Heart left ventricle (tissue), 16 donors: ENCODE measurements at regions not wholly inside any gene's neighbourhood (a gene's known extent, or its start where the extent isn't known, plus 50 kb on each side); places are given as distances from the start of the nearest gene placed in this dataset.
A peak's percentile ranks its signal among the peaks of the same experiment; 100 is the strongest.

Source experiments
- ATAC-seq, 4 donors: fragments of 200-7000 bp; cut with Tn5 transposase; one replicate each; pipeline ENCODE4 v1.9.1; 2020 to 2022; ENCODE audit warnings: moderate library complexity in 4 of 4, mild to moderate bottlenecking in 3 of 4, moderate number of reproducible peaks in 1 of 4
- DNase-seq, 5 donors: peaks; one replicate each; pipeline ENCODE4 v3.0.0-alpha.2; 2020
- H3K27ac ChIP-seq, 12 donors: fragments of 200-600 bp; sonication (generic) in 4 of 12; one replicate each; pipeline versions ENCODE4 v1.5.0 to v1.8.0; 2016 to 2022; ENCODE audit warnings: mild to moderate bottlenecking in 2 of 12
- H3K27me3 ChIP-seq, 9 donors: fragments of 200-600 bp; sonication (generic) in 2 of 9; one replicate each; pipeline versions ENCODE4 v1.5.1 to v1.8.0; 2016 to 2022; ENCODE audit warnings: mild to moderate bottlenecking in 3 of 9
- H3K36me3 ChIP-seq, 9 donors: fragments of 200-600 bp; sonication (generic) in 2 of 9; one replicate each; pipeline versions ENCODE4 v1.5.0 to v1.8.0; 2018 to 2022; ENCODE audit warnings: mild to moderate bottlenecking in 2 of 9
- H3K4me1 ChIP-seq, 12 donors: fragments of 200-600 bp; sonication (generic) in 4 of 12; one replicate each; pipeline versions ENCODE4 v1.5.0 to v1.8.0; 2016 to 2022; ENCODE audit warnings: mild to moderate bottlenecking in 3 of 12
- H3K4me3 ChIP-seq, 12 donors: fragments of 200-600 bp; sonication (generic) in 4 of 12; one replicate each; pipeline versions ENCODE4 v1.5.0 to v1.8.0; 2017 to 2022; ENCODE audit warnings: mild to moderate bottlenecking in 9 of 12, moderate library complexity in 4 of 12
- H3K9me3 ChIP-seq, 12 donors: fragments of 200-600 bp; sonication (generic) in 4 of 12; one replicate each; pipeline versions ENCODE4 v1.5.0 to v1.8.0; 2016 to 2022; ENCODE audit warnings: mild to moderate bottlenecking in 1 of 12
- POLR2A ChIP-seq, 2 donors: fragments of 450-650 bp; IDR thresholded peaks; one replicate each; pipeline ENCODE4 v1.6.1; 2017; ENCODE audit warnings: antibody characterized with exemption in 2 of 2, mild to moderate bottlenecking in 2 of 2, moderate library complexity in 2 of 2
- WGBS, 4 donors: extraction: QIAGEN DNeasy Blood & Tissue Kit in 2 of 4; methylation state at CpG; one replicate each; pipeline versions ENCODE4 v1.1.5 to v1.1.7; 2013 to 2018; 5-methylcytosine and 5-hydroxymethylcytosine counted together
- intact Hi-C, 10 donors: fragments of 100-400 bp; cut with DNase I; formaldehyde crosslinking; loops; one replicate each; pipeline versions ENCODE4 v1.11.1 to v1.14.2; 2022
- TF ChIP-seq, protein P1 (sequence below), 12 donors: fragments of 200-600 bp; sonication (generic) in 4 of 12; IDR thresholded peaks; one replicate each; pipeline versions ENCODE4 v1.5.0 to v1.8.0; 2018 to 2022; ENCODE audit warnings: antibody characterized with exemption in 12 of 12, mild to moderate bottlenecking in 5 of 12
- donor health status: ischemic (EF 13 %, LVEDD 7.1; RV severe dilation, severe dysfunction).
- donor health status: healthy with polysubstance abuse.
- donor health status: DM: no; HTN: yes; CAD: no.
- donor health status: DM: no; HTN: no; CAD: no.
- donor health status: ischemic (EF 25% LVEDD 6.9; RV normal size, moderate dysfunction).
- donor health status: ischemic (EF 25% LVEDD 5.7; RV mildly dilated, moderate dysfunction).
- donor health status: healthy.
- donor health status: DM: yes; HTN: yes; CAD: no.
- donor health status: ischemic (EF 35%, LVEDD 5.7; RV mildly dilated, moderate dysfunction).
- donor health status: nonischemic (EF 11% LVEDD 7.7; RV severe dilation, severe dysfunction).
- donor health status: DM: yes; HTN: yes; CAD: no.
- donor health status: PGD.
- donor health status: ischemic (EF 29% LVEDD 5.4; RV normal size, mild dysfunction).
- donor health status: nonischemic (EF 23%, LVEDD 6.1; RV moderate dilation, normal function).

DNA sequence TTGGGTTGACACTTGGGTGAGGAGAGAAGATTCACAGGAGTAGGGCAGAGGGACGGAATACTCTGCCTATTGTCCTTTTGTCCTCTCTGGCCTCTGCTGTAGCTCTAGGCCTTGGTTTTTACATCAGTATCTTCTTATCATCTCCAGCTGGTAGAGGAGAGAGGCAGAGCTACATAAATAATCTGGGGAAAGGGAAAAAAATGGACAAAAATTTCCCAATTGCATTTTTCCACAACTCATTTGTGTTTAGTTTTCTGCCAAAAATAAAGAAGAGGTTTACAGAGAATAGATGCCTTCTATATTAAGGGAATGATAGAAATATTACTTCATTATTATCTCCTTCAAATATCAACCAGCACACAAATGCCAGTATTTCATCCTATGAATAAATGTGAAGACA, 216.4 kb upstream of the P2RY1 start:
- Histone ChIP-seq H3K9me3 (no peaks in the 10 kb centered on the region), H3K36me3 (no peaks in the 10 kb centered on the region), H3K27ac (no peak overlapping the region), H3K4me3 (no peak overlapping the region), H3K27me3 (no peaks in the 10 kb centered on the region), H3K4me1 (peaks cover 0 to 28% (median 2%) of the 10 kb centered on the region in 12 donors)
- no peak for DNase-seq
- ATAC-seq = no peak
- 78 to 100% (median 86%) methylated on average over 1 of the region's 1 CpG for WGBS, 4 donors
- TF ChIP-seq, protein P1, sequence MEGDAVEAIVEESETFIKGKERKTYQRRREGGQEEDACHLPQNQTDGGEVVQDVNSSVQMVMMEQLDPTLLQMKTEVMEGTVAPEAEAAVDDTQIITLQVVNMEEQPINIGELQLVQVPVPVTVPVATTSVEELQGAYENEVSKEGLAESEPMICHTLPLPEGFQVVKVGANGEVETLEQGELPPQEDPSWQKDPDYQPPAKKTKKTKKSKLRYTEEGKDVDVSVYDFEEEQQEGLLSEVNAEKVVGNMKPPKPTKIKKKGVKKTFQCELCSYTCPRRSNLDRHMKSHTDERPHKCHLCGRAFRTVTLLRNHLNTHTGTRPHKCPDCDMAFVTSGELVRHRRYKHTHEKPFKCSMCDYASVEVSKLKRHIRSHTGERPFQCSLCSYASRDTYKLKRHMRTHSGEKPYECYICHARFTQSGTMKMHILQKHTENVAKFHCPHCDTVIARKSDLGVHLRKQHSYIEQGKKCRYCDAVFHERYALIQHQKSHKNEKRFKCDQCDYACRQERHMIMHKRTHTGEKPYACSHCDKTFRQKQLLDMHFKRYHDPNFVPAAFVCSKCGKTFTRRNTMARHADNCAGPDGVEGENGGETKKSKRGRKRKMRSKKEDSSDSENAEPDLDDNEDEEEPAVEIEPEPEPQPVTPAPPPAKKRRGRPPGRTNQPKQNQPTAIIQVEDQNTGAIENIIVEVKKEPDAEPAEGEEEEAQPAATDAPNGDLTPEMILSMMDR (IDR thresholded peaks at IDR 0.05) = no peak
- intact Hi-C loops = no loop called here

DNA sequence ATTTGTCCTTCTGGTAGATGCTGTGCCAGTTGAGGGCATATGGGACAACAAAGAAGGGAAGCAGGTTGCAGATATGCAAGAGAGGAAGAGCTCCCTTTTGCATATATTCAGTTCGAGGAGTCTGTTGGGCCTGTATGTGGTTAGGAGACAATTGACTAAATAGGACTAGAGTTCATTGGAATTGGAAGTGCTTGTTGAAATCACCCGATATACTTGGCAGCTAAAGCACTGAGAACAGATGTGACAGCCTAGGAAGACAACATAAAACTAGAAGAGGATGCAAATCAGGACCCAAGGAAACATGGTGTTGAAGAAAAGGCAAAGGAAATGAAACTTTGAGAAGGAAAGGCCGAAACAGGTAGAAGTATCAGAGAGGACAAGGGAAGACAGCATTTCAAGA, 215.2 kb upstream of the P2RY1 start:
- no peak for DNase-seq
- intact Hi-C loops = no loop called here
- peaks cover 0 to 20% (median 2%) of the 10 kb centered on the region in 12 donors for H3K4me1 ChIP-seq
- 82 to 90% (median 86%) methylated on average over 3 of the region's 3 CpGs for WGBS, 4 donors
- no peaks in the 10 kb centered on the region for H3K9me3 ChIP-seq
- no peaks in the 10 kb centered on the region for H3K36me3 ChIP-seq
- H3K27me3 ChIP-seq = no peaks in the 10 kb centered on the region
- ATAC-seq = no peak
- peak overlapping the region in 6 of 12 donors; percentile 4 to 72 (median 64) for H3K27ac ChIP-seq
- TF ChIP-seq POLR2A (IDR thresholded peaks at IDR 0.05) = no peak
- TF ChIP-seq, protein P1 (IDR thresholded peaks at IDR 0.05) = no peak
- H3K4me3 ChIP-seq = no peak overlapping the region

DNA sequence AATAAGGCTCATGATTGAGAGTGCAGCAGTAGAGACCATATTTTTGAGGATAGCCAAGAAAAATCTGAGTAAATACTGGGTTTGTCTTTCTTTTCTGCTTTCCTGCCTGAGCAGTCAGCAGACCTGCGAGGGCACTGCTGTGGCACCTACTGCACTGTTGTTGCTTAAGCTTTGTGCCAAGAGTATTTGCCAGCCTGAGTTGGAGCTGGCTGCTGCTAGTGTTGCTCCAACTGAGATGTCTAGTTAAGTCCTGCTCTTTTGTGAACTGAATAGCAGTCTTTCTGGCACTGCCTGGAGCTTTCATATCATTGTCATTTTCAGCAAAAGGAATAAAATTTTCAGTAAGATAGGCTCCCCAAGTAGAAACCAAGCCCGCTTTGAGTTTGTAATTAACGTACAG, 214.5 kb upstream of the P2RY1 start:
- H3K9me3 ChIP-seq = no peaks in the 10 kb centered on the region
- TF ChIP-seq, protein P1 (IDR thresholded peaks at IDR 0.05) = no peak
- no peak for TF ChIP-seq POLR2A (IDR thresholded peaks at IDR 0.05)
- H3K27me3 ChIP-seq = no peaks in the 10 kb centered on the region
- H3K27ac ChIP-seq = peak overlapping the region in 7 of 12 donors; percentile 4 to 72 (median 58)
- 69 to 81% (median 78%) methylated on average over 3 of the region's 3 CpGs for WGBS, 4 donors
- no peaks in the 10 kb centered on the region for H3K36me3 ChIP-seq
- H3K4me1 ChIP-seq = peaks cover 0 to 20% (median 2%) of the 10 kb centered on the region in 12 donors
- ATAC-seq = peak in 3 of 4 donors; percentile 69 to 89 (median 72)
- DNase-seq = peak in 2 of 5 donors; percentile 36 to 40
- H3K4me3 ChIP-seq = no peak overlapping the region
- intact Hi-C loops = no loop called here

DNA sequence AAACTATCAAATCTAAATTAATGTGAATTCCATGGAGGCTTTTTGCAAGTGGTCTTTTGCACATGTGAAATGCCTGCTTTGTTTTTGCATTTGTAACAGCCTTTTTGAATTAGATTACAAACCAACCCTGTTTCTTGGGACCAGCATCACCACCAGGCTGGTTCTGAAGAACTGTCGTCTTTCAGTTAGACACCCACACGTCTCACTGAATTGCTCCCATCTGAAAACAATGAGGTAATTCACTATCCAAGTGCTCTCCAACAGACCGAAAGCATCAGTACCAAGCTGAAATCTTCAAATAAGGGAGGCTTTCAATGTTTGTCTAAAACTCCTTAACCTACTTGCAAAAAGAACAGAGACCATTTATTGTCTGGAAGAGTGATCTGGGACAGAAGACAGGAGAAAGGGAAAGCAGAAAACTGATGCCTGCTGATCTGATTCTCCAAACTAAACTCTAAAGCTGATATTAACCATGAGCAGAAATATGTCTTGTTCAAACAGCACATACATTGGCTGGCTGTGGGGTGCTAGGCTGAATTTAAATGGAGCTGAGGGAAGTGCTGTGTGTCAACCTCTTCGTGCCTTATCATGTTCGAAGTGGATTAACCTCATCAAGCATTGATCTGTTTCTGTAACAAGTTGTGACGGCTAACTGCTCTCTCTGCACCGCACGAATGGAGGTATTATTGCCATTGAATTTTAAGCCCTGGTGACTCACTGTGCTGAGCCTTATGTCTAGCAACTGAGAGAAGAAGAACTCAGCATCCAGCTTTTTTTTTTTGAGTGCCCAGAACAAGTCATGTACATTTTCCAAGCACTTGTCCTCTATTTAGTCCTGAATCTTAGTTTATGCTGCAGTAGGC, 213.7 kb upstream of the P2RY1 start:
- H3K4me3 ChIP-seq = no peak overlapping the region
- H3K4me1 ChIP-seq = peaks cover 0 to 20% (median 2%) of the 10 kb centered on the region in 12 donors
- no peaks in the 10 kb centered on the region for H3K36me3 ChIP-seq
- ATAC-seq (peak; percentile 42 to 89 (median 62)), DNase-seq (no peak)
- H3K27me3 ChIP-seq = no peaks in the 10 kb centered on the region
- 71 to 79% (median 76%) methylated on average over 8 of the region's 8 CpGs for WGBS, 4 donors
- TF ChIP-seq, protein P1 (IDR thresholded peaks at IDR 0.05) = no peak
- TF ChIP-seq POLR2A (IDR thresholded peaks at IDR 0.05) = no peak
- intact Hi-C loops = no loop called here
- H3K9me3 ChIP-seq = no peaks in the 10 kb centered on the region
- peak overlapping the region in 9 of 12 donors; percentile 7 to 72 (median 58) for H3K27ac ChIP-seq
